DND-41 (cell line): ENCODE measurements at regions not wholly inside any gene's neighbourhood (a gene's known extent, or its start where the extent isn't known, plus 50 kb on each side); places are given as distances from the start of the nearest gene placed in this dataset.

ENCODE experiments used
- ATAC-seq: fragments of 200-7000 bp; cut with Tn5 transposase; 3 replicates; pipeline ENCODE4 v1.9.1; 2021; ENCODE audit warnings: low read depth; ENCODE audit not compliant: insufficient read depth
- DNase-seq: peaks from one replicate; pipeline ENCODE4 v3.0.0-alpha.2; 2020
- H2AFZ ChIP-seq: 2 replicates; pipeline ENCODE4 v1.6.0; 2012; ENCODE audit warnings: low read depth, low read length
- H3K27ac ChIP-seq: 2 replicates; pipeline ENCODE4 v1.5.1; 2012; ENCODE audit warnings: low read length, inconsistent platforms
- H3K27me3 ChIP-seq: fragments of 200-600 bp; sonication (generic); 2 replicates; pipeline ENCODE4 v1.6.0; 2012; ENCODE audit warnings: low read length, mild to moderate bottlenecking, inconsistent platforms; ENCODE audit not compliant: insufficient read depth, poor library complexity
- H3K36me3 ChIP-seq: 2 replicates; pipeline ENCODE4 v1.5.1; 2012; ENCODE audit warnings: low read length, inconsistent platforms; ENCODE audit not compliant: insufficient read depth
- H3K4me1 ChIP-seq: 2 replicates; pipeline ENCODE4 v1.5.1; 2012; ENCODE audit warnings: mild to moderate bottlenecking, low read length; ENCODE audit not compliant: insufficient read depth
- H3K4me2 ChIP-seq: 2 replicates; pipeline ENCODE4 v1.6.0; 2012; ENCODE audit warnings: mild to moderate bottlenecking, moderate library complexity, low read length, inconsistent platforms; ENCODE audit not compliant: insufficient read depth
- H3K4me3 ChIP-seq, 2 experiments: fragments of 200-600 bp in 1 of 2; shearing (Covaris generic) in 1 of 2; 2 replicates each; pipeline ENCODE4 v1.5.1; 2012 to 2016; ENCODE audit warnings: inconsistent platforms in 2 of 2, low read length in 2 of 2, mild to moderate bottlenecking in 2 of 2, low read depth in 1 of 2, moderate library complexity in 1 of 2
- H3K79me2 ChIP-seq: 2 replicates; pipeline ENCODE4 v1.6.0; 2012; ENCODE audit warnings: low read length, inconsistent platforms; ENCODE audit not compliant: insufficient read depth
- H3K9ac ChIP-seq: 2 replicates; pipeline ENCODE4 v1.6.0; 2012; ENCODE audit warnings: low read depth, mild to moderate bottlenecking, inconsistent platforms, low read length, moderate library complexity
- H3K9me3 ChIP-seq: 2 replicates; pipeline ENCODE4 v1.5.1; 2012; ENCODE audit warnings: low read length, moderate library complexity, mild to moderate bottlenecking, inconsistent platforms; ENCODE audit not compliant: insufficient read depth, severe bottlenecking
- H4K20me1 ChIP-seq: 2 replicates; pipeline ENCODE4 v1.6.0; 2012; ENCODE audit warnings: low read length; ENCODE audit not compliant: insufficient read depth
- CTCF ChIP-seq: IDR thresholded peaks from 2 replicates; pipeline ENCODE4 v1.5.1; 2012; ENCODE audit warnings: borderline replicate concordance, low read length, moderate library complexity, mild to moderate bottlenecking; ENCODE audit not compliant: poor library complexity, severe bottlenecking; ENCODE audit errors: extremely low read depth
- EZH2 ChIP-seq: IDR thresholded peaks from 3 replicates; pipeline ENCODE4 v1.6.1; 2012; ENCODE audit warnings: borderline replicate concordance, low read depth, mild to moderate bottlenecking, moderate library complexity, low read length, inconsistent platforms; ENCODE audit not compliant: severe bottlenecking

GRCh38 chr2:221360742-221361141 is 211.4 kb downstream of the EPHA4 start:
- no peak overlapping the region for H3K4me2 ChIP-seq
- TF ChIP-seq EZH2 (no peak), CTCF (no peak)
- no peaks in the 10 kb centered on the region for H3K27me3 ChIP-seq
- no peak overlapping the region for H3K27ac ChIP-seq
- no peaks in the 10 kb centered on the region for H3K9me3 ChIP-seq
- H3K79me2 ChIP-seq: no peaks in the 10 kb centered on the region
- H3K4me3 ChIP-seq: no peak overlapping the region
- H3K4me1 ChIP-seq: no peaks in the 10 kb centered on the region
- H2AFZ ChIP-seq: no peak overlapping the region
- ATAC-seq (no peak), DNase-seq (no peak)
- no peaks in the 10 kb centered on the region for H4K20me1 ChIP-seq
- no peaks in the 10 kb centered on the region for H3K36me3 ChIP-seq
- H3K9ac ChIP-seq: no peak overlapping the region

- no peak for TF ChIP-seq EZH2
- TF ChIP-seq CTCF: no peak
- no peak overlapping the region for H2AFZ ChIP-seq
- H3K79me2 ChIP-seq: no peaks in the 10 kb centered on the region
- no peak overlapping the region for H3K4me2 ChIP-seq
- no peak overlapping the region for H3K27ac ChIP-seq
- ATAC-seq (no peak), DNase-seq (no peak)
- no peak overlapping the region for H3K4me3 ChIP-seq
- no peaks in the 10 kb centered on the region for H4K20me1 ChIP-seq
- H3K27me3 ChIP-seq: no peaks in the 10 kb centered on the region
- no peak overlapping the region for H3K9ac ChIP-seq
- no peaks in the 10 kb centered on the region for H3K9me3 ChIP-seq
- H3K4me1 ChIP-seq: no peaks in the 10 kb centered on the region
- H3K36me3 ChIP-seq: no peaks in the 10 kb centered on the region
These were observed 210.5 kb downstream of the EPHA4 start for GRCh38 chr2:221361633-221362032.

GRCh38 chr2:221364672-221365071 is 207.4 kb downstream of the EPHA4 start:
- DNase-seq: no peak
- Histone ChIP-seq H3K27ac (no peak overlapping the region), H3K9me3 (no peaks in the 10 kb centered on the region), H3K27me3 (no peaks in the 10 kb centered on the region), H3K4me3 (no peak overlapping the region), H3K9ac (no peak overlapping the region), H4K20me1 (no peaks in the 10 kb centered on the region), H3K4me1 (no peaks in the 10 kb centered on the region), H3K4me2 (no peak overlapping the region), H3K79me2 (no peaks in the 10 kb centered on the region), H3K36me3 (no peaks in the 10 kb centered on the region), H2AFZ (no peak overlapping the region)
- no peak for TF ChIP-seq EZH2
- TF ChIP-seq CTCF: no peak
- ATAC-seq: no peak
